Stomach (tissue), 4 donors: ENCODE measurements at regions not wholly inside any gene's neighbourhood (a gene's known extent, or its start where the extent isn't known, plus 50 kb on each side); places are given as distances from the start of the nearest gene placed in this dataset.

Experiments used
- POLR2AphosphoS5 ChIP-seq, 3 donors: sonication (generic); formaldehyde crosslinking; IDR thresholded peaks; one replicate each; pipeline ENCODE4 v1.6.1; 2016; ENCODE audit warnings: antibody characterized with exemption in 3 of 3
- TF ChIP-seq, protein P1 (sequence below), 7 experiments: fragments of 450-650 bp in 4 of 7; fragments of 200-600 bp in 3 of 7; sonication (generic) in 3 of 7; IDR thresholded peaks; one replicate each; pipeline ENCODE4 v1.5.1; 2016 to 2019; ENCODE audit warnings: antibody characterized with exemption in 7 of 7, control low read depth in 2 of 7, mild to moderate bottlenecking in 1 of 7

DNA sequence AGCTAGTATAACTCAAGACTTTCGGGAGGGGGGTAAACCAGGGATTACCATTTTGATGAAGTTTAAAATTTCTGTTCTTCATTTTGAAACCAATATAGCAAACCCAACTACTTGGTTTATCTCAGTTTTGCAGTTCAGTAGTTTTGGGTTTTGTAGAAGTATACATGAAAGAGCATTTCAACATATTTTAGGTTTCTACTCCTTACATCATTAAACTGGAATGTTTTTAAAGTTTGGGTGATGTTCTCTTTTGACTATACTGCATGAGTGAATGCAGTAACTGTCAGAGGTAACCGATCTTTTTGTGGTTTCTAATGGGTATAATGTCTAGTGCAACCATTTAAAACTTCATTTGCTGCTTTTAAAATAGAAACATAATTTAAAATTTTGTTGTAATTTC lies 248.3 kb upstream of the MAD2L1 start:
- TF ChIP-seq, protein P1, sequence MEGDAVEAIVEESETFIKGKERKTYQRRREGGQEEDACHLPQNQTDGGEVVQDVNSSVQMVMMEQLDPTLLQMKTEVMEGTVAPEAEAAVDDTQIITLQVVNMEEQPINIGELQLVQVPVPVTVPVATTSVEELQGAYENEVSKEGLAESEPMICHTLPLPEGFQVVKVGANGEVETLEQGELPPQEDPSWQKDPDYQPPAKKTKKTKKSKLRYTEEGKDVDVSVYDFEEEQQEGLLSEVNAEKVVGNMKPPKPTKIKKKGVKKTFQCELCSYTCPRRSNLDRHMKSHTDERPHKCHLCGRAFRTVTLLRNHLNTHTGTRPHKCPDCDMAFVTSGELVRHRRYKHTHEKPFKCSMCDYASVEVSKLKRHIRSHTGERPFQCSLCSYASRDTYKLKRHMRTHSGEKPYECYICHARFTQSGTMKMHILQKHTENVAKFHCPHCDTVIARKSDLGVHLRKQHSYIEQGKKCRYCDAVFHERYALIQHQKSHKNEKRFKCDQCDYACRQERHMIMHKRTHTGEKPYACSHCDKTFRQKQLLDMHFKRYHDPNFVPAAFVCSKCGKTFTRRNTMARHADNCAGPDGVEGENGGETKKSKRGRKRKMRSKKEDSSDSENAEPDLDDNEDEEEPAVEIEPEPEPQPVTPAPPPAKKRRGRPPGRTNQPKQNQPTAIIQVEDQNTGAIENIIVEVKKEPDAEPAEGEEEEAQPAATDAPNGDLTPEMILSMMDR (IDR thresholded peaks at IDR 0.05) = no peak
- no peak for TF ChIP-seq POLR2AphosphoS5 (IDR thresholded peaks at IDR 0.05)
